ENCODE measurements at regions not wholly inside any gene's neighbourhood (a gene's known extent, or its start where the extent isn't known, plus 50 kb on each side); places are given as distances from the start of the nearest gene placed in this dataset.

DNA sequence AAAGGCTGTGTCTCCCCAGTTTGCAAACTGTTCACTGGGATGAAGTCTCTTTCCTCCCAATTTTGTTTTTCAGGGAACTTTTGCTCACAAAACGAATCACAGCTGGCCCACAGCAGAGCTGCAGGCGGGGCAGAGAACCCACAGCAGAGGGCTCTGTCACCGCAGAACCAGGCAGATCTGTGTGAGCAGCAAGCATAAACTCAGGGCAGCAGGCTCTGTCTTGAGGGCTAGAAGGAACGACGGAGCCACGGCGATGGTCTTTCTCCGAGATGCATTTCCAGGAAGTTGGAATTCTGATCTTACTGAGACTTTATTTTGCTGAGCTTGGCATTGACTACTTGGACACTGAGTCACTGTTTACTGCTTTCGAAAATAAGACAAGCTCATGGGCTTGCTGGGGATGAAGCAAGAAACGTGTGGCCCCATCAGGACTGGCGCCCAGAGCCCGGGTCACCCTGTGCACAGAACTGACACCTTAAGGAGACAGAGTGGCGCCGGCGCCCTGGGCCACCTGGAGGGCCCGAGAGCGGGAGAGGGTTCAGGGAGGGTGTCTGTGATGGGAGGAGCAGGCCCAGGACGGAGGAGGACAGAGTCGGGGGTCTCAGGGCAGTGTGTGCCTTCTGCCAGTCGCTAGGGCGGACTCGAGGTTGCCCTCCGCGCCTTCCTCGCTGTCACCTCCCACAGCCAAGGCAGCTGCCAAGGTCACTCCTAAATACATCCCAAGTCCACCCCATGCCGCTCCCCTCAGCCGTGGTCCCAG lies 106.3 kb upstream of the NXT1 start:
- RAD21 ChIA-PET (ENCODE audit: unreplicated experiment) = interaction anchor here (0.7 to 3.1 kb wide), 3 partner anchors 14 to 552 kb away, joined by 3 to 12 read pairs (median 3); no protein-coding TSS in a partner anchor
- intact Hi-C loops (cut with micrococcal nuclease; ENCODE audit: unreplicated experiment) (no loop called here), in situ Hi-C loops (cut with MboI) (loop anchor here (10.0 to 25.0 kb wide), 2 partner anchors 550 to 907 kb away; no protein-coding TSS in a partner anchor)
- H3K79me2 ChIP-seq (ENCODE audit: control insufficient read depth, insufficient read depth, low read length) = no peaks in the 10 kb centered on the region
- ATAC-seq = no peak
- no peak overlapping the region for H3K27ac ChIP-seq (ENCODE audit: control insufficient read depth, insufficient read depth)
- no TSS peak for BruUV-seq (replicated peaks)
- peaks cover 24% of the 10 kb centered on the region for H3K4me1 ChIP-seq (ENCODE audit: control insufficient read depth, insufficient read depth, low read length)
- POLR2A ChIA-PET = no interaction called here
- no peak overlapping the region for H3K4me3 ChIP-seq
- H2AFZ ChIP-seq (ENCODE audit: control insufficient read depth, low read depth, low read length) = no peak overlapping the region
- H4K20me1 ChIP-seq (ENCODE audit: control insufficient read depth, insufficient read depth) = no peaks in the 10 kb centered on the region
- no peak overlapping the region for H3K9ac ChIP-seq (ENCODE audit: control insufficient read depth, insufficient read depth, low read length)
- TF ChIP-seq NR2C2 (IDR thresholded peaks at IDR 0.05; ENCODE audit: borderline replicate concordance, control insufficient read depth, insufficient read length, low read depth) (no peak), POLR2A (IDR thresholded peaks at IDR 0.05; ENCODE audit: low read depth, low read length) (no peak), YBX1 (IDR thresholded peaks at IDR 0.05) (no peak)
- H3K4me2 ChIP-seq (ENCODE audit: control insufficient read depth, insufficient read depth) = no peak overlapping the region
- no peak for DNase-seq (ENCODE audit: low read depth, low spot score)
- SMC1A ChIA-PET (ENCODE audit: uncharacterized antibody, unreplicated experiment) = interaction anchor here (1.8 kb wide), 1 partner anchor 43 kb away, joined by 4 read pairs; no protein-coding TSS in a partner anchor
- H3K36me3 ChIP-seq (ENCODE audit: control insufficient read depth in 2 of 2, insufficient read depth in 2 of 2, low read length in 1 of 2) = no peaks in the 10 kb centered on the region
- WGBS (ENCODE audit: insufficient coverage, insufficient replicate concordance, low lambda C conversion rate, missing lambda C conversion rate) = 64% methylated on average over 27 of the region's 27 CpGs
- H3K9me3 ChIP-seq (replicated peaks; ENCODE audit: control insufficient read depth, insufficient read depth, low read length) = no peaks in the 10 kb centered on the region; the same call in 2 of the 3 replicates
- FAIRE-seq = no peak
- CTCF ChIA-PET = interaction anchor here (0.7 to 4.7 kb wide), 9 partner anchors 9 to 552 kb away, joined by 3 to 31 read pairs (median 3); no protein-coding TSS in a partner anchor
- H3K27me3 ChIP-seq (replicated peaks in 1 of 2; ENCODE audit: control insufficient read depth in 2 of 2, insufficient read depth in 2 of 2, low read length in 1 of 2) = no peaks in the 10 kb centered on the region

GRCh38 chr20:23243791-23244155 lies 106.8 kb upstream of the NXT1 start:
- Histone ChIP-seq H3K4me3 (no peak overlapping the region), H4K20me1 (ENCODE audit: control insufficient read depth, insufficient read depth) (no peaks in the 10 kb centered on the region), H3K36me3 (ENCODE audit: control insufficient read depth in 2 of 2, insufficient read depth in 2 of 2, low read length in 1 of 2) (no peaks in the 10 kb centered on the region), H3K27ac (ENCODE audit: control insufficient read depth, insufficient read depth) (no peak overlapping the region), H3K4me2 (ENCODE audit: control insufficient read depth, insufficient read depth) (no peak overlapping the region), H3K9me3 (replicated peaks; ENCODE audit: control insufficient read depth, insufficient read depth, low read length) (no peaks in the 10 kb centered on the region; the same call in 2 of the 3 replicates), H2AFZ (ENCODE audit: control insufficient read depth, low read depth, low read length) (no peak overlapping the region), H3K27me3 (replicated peaks in 1 of 2; ENCODE audit: control insufficient read depth in 2 of 2, insufficient read depth in 2 of 2, low read length in 1 of 2) (no peaks in the 10 kb centered on the region), H3K4me1 (ENCODE audit: control insufficient read depth, insufficient read depth, low read length) (peaks cover 24% of the 10 kb centered on the region), H3K9ac (ENCODE audit: control insufficient read depth, insufficient read depth, low read length) (no peak overlapping the region), H3K79me2 (ENCODE audit: control insufficient read depth, insufficient read depth, low read length) (no peaks in the 10 kb centered on the region)
- ChIA-PET RAD21 (ENCODE audit: unreplicated experiment) (no interaction called here), SMC1A (ENCODE audit: uncharacterized antibody, unreplicated experiment) (no interaction called here), CTCF (interaction anchor here (0.7 to 4.7 kb wide), 3 partner anchors 9 to 552 kb away, joined by 3 to 31 read pairs (median 3); no protein-coding TSS in a partner anchor), POLR2A (no interaction called here)
- DNase-seq (ENCODE audit: low read depth, low spot score) = no peak
- no peak for FAIRE-seq
- ATAC-seq = no peak
- intact Hi-C loops (cut with micrococcal nuclease; ENCODE audit: unreplicated experiment) (no loop called here), in situ Hi-C loops (cut with MboI) (loop anchor here (10.0 to 25.0 kb wide), 2 partner anchors 549 to 906 kb away; no protein-coding TSS in a partner anchor)
- WGBS (ENCODE audit: insufficient coverage, insufficient replicate concordance, low lambda C conversion rate, missing lambda C conversion rate) = 35% methylated on average over 4 of the region's 4 CpGs
- no TSS peak for BruUV-seq (replicated peaks)
- no peak for TF ChIP-seq HCFC1 (IDR thresholded peaks at IDR 0.05; ENCODE audit: low read length)
- 0 out of 2 replicates have a peak, but pooled peaks have one; percentile 16 for TF ChIP-seq NFYB (IDR thresholded peaks at IDR 0.05; ENCODE audit: insufficient read depth, low read depth, low read length)
- no peak for TF ChIP-seq RELA (IDR thresholded peaks at IDR 0.05; ENCODE audit: borderline replicate concordance, partially characterized antibody)

Data from GM12878 (cell line).